Peyer's patch (tissue), 4 donors: ENCODE measurements at regions not wholly inside any gene's neighbourhood (a gene's known extent, or its start where the extent isn't known, plus 50 kb on each side); places are given as distances from the start of the nearest gene placed in this dataset.

Experiments used
- POLR2A ChIP-seq, 2 donors: fragments of 450-650 bp; IDR thresholded peaks; one replicate each; pipeline ENCODE4 v1.5.1; 2017; ENCODE audit warnings: antibody characterized with exemption in 2 of 2, mild to moderate bottlenecking in 2 of 2, moderate library complexity in 2 of 2
- TF ChIP-seq, protein P1 (sequence below), 6 experiments: fragments of 450-650 bp in 4 of 6; fragments of 200-600 bp in 2 of 6; sonication (generic) in 1 of 6; IDR thresholded peaks; one replicate each; pipeline ENCODE4 v1.5.1; 2017 to 2019; ENCODE audit warnings: antibody characterized with exemption in 6 of 6, mild to moderate bottlenecking in 3 of 6, moderate library complexity in 1 of 6

- TF ChIP-seq, protein P1, sequence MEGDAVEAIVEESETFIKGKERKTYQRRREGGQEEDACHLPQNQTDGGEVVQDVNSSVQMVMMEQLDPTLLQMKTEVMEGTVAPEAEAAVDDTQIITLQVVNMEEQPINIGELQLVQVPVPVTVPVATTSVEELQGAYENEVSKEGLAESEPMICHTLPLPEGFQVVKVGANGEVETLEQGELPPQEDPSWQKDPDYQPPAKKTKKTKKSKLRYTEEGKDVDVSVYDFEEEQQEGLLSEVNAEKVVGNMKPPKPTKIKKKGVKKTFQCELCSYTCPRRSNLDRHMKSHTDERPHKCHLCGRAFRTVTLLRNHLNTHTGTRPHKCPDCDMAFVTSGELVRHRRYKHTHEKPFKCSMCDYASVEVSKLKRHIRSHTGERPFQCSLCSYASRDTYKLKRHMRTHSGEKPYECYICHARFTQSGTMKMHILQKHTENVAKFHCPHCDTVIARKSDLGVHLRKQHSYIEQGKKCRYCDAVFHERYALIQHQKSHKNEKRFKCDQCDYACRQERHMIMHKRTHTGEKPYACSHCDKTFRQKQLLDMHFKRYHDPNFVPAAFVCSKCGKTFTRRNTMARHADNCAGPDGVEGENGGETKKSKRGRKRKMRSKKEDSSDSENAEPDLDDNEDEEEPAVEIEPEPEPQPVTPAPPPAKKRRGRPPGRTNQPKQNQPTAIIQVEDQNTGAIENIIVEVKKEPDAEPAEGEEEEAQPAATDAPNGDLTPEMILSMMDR (IDR thresholded peaks at IDR 0.05), result no peak
- peak; percentile 17 to 46 for TF ChIP-seq POLR2A (IDR thresholded peaks at IDR 0.05)
These were observed 132.3 kb upstream of the DLX2 start for GRCh38 chr2:172234716-172235691.
